K562 (cell line): ENCODE measurements at regions not wholly inside any gene's neighbourhood (a gene's known extent, or its start where the extent isn't known, plus 50 kb on each side); places are given as distances from the start of the nearest gene placed in this dataset.

Experiments used
- ATAC-seq: fragments of 200-7000 bp; cut with Tn5 transposase; 3 replicates; pipeline ENCODE4 v1.9.1; 2020; ENCODE audit warnings: moderate library complexity
- BruUV-seq: library from RNA; stranded (reverse); fragments of 400-500 nt; replicated peaks from 2 replicates; lab custom pipeline; 2021; lab: Mats Ljungman, UMichigan
- CTCF ChIA-PET: fragments of 300-600 bp; formaldehyde crosslinking; extraction: SDS; loops from one replicate; lab custom pipeline; 2021; ENCODE audit warnings: low intra/inter-chr PET ratio; lab: Yijun Ruan, JAX
- POLR2A ChIA-PET: fragments of 300-600, 350-650 bp; sonication (Branson Sonifier 250); formaldehyde crosslinking; extraction: SDS; loops from one replicate; lab custom pipeline; 2021; ENCODE audit warnings: antibody characterized with exemption, inconsistent platforms; lab: Yijun Ruan, JAX
- DNase-seq, 4 experiments: peaks; one replicate each; pipeline versions ENCODE4 v3.0.0 to v3.0.0-alpha.2; 2011 to 2018; ENCODE audit warnings: low spot score in 3 of 4, mixed read lengths in 3 of 4; ENCODE audit errors: extremely low read depth in 1 of 4
- FAIRE-seq: peaks from 2 replicates; lab custom pipeline; 2011; peaks lifted over from hg19 to GRCh38; lab: Jason Lieb, UNC
- H2AFZ ChIP-seq: 2 replicates; pipeline ENCODE4 v1.6.0; 2011; ENCODE audit warnings: low read depth, low read length, control low read depth, inconsistent platforms
- H3K27ac ChIP-seq: fragments of 200-600 bp; 3 replicates; pipeline ENCODE4 v1.8.0; 2011; ENCODE audit warnings: low read depth, mild to moderate bottlenecking, control low read depth, inconsistent platforms, low read length, moderate library complexity, mixed read lengths; ENCODE audit errors: extremely low read depth
- H3K27me3 ChIP-seq, 2 experiments: fragments of 300-600 bp in 1 of 2; 2 replicates in 1 of 2; 3 replicates in 1 of 2; pipeline versions ENCODE4 v1.6.0 to v1.8.0; 2011; ENCODE audit warnings: inconsistent platforms in 2 of 2, low read length in 2 of 2, mild to moderate bottlenecking in 1 of 2, mixed read lengths in 1 of 2, moderate library complexity in 1 of 2; ENCODE audit not compliant: control insufficient read depth in 2 of 2, insufficient read depth in 2 of 2
- H3K36me3 ChIP-seq: fragments of 300-600 bp; 3 replicates; pipeline ENCODE4 v1.8.0; 2011; ENCODE audit warnings: mild to moderate bottlenecking, low read length, inconsistent platforms; ENCODE audit not compliant: control insufficient read depth, insufficient read depth
- H3K4me1 ChIP-seq, 2 experiments: fragments of 200-600 bp in 1 of 2; replicated peaks in 1 of 2; 2 replicates in 1 of 2; 3 replicates in 1 of 2; pipeline versions ENCODE4 v1.5.1 to v1.8.0; 2011; ENCODE audit warnings: inconsistent platforms in 2 of 2, low read length in 2 of 2, mild to moderate bottlenecking in 1 of 2, mixed read lengths in 1 of 2, moderate library complexity in 1 of 2; ENCODE audit not compliant: control insufficient read depth in 2 of 2, insufficient read depth in 2 of 2
- H3K4me2 ChIP-seq: 2 replicates; pipeline ENCODE4 v1.6.1; 2011; ENCODE audit warnings: low read length, control low read depth, inconsistent platforms, mixed read lengths; ENCODE audit not compliant: insufficient read depth
- H3K4me3 ChIP-seq: fragments of 200-600 bp; sonication (generic), shearing (Covaris generic); 2 replicates; pipeline ENCODE4 v1.5.1; 2016; ENCODE audit warnings: control low read depth, inconsistent platforms
- H3K79me2 ChIP-seq: fragments of 200-600 bp; 3 replicates; pipeline ENCODE4 v1.8.0; 2011; ENCODE audit warnings: low read length, inconsistent platforms; ENCODE audit not compliant: control insufficient read depth, insufficient read depth
- H3K9ac ChIP-seq, 2 experiments: 2 replicates each; pipeline versions ENCODE4 v1.6.0 to v1.6.1; 2011; ENCODE audit warnings: low read depth in 2 of 2, low read length in 2 of 2, control low read depth in 1 of 2, inconsistent platforms in 1 of 2, mild to moderate bottlenecking in 1 of 2, mixed read lengths in 1 of 2; ENCODE audit not compliant: insufficient read depth in 1 of 2
- H3K9me1 ChIP-seq: one replicate; pipeline ENCODE4 v1.6.0; 2011; ENCODE audit warnings: inconsistent platforms, mild to moderate bottlenecking, low read length, moderate library complexity; ENCODE audit not compliant: control insufficient read depth, insufficient read depth
- H3K9me3 ChIP-seq: replicated peaks from 2 replicates; pipeline ENCODE4 v1.5.1; 2011; ENCODE audit warnings: low read depth, low read length, inconsistent platforms; ENCODE audit not compliant: control insufficient read depth, insufficient read depth
- H4K20me1 ChIP-seq: replicated peaks from 2 replicates; pipeline ENCODE4 v1.6.1; 2011; ENCODE audit warnings: low read length, inconsistent platforms, mixed read lengths; ENCODE audit not compliant: control insufficient read depth, insufficient read depth
- ARID4B ChIP-seq: sonication (generic); formaldehyde crosslinking; IDR thresholded peaks from 2 replicates; pipeline ENCODE4 v1.8.0; 2022; ENCODE audit warnings: mild to moderate bottlenecking, missing genetic modification reagents
- ATF3 ChIP-seq, 2 experiments: fragments of 450-650 bp in 1 of 2; sonication (generic) in 1 of 2; formaldehyde crosslinking in 1 of 2; IDR thresholded peaks in 1 of 2; conservative IDR thresholded peaks in 1 of 2; 2 replicates each; pipeline versions ENCODE4 v1.6.1 to v1.8.1; 2016 to 2023; ENCODE audit warnings: mild to moderate bottlenecking in 2 of 2, moderate library complexity in 2 of 2, inconsistent platforms in 1 of 2, missing genetic modification reagents in 1 of 2
- CHCHD3 ChIP-seq: fragments of 250-450 bp; sonication (Bioruptor Pico); IDR thresholded peaks from 2 replicates; pipeline ENCODE4 v2.1.2; 2022; ENCODE audit warnings: mild to moderate bottlenecking
- CHD1 ChIP-seq: fragments of 200-600 bp; sonication (generic); IDR thresholded peaks from one replicate; pipeline ENCODE4 v1.6.1; 2012; ENCODE audit warnings: mild to moderate bottlenecking, moderate library complexity, low read length, inconsistent platforms
- HBP1 ChIP-seq: fragments of 450-650 bp; formaldehyde crosslinking; IDR thresholded peaks from 2 replicates; pipeline ENCODE4 v1.4.0; 2022; ENCODE audit warnings: missing genetic modification characterization
- SAFB ChIP-seq: fragments of 200-400 bp; formaldehyde crosslinking; IDR thresholded peaks from 2 replicates; pipeline ENCODE4 v1.6.1; 2017; ENCODE audit warnings: low read depth, low read length, borderline replicate concordance
- UBTF ChIP-seq, 2 experiments: IDR thresholded peaks; 2 replicates each; pipeline ENCODE4 v1.6.1; 2012; ENCODE audit warnings: improper control_type of control experiment in 2 of 2, low read depth in 2 of 2, low read length in 2 of 2, borderline replicate concordance in 1 of 2
- ZBTB12 ChIP-seq: fragments of 250-450 bp; sonication (Bioruptor Pico); IDR thresholded peaks from 2 replicates; pipeline ENCODE4 v1.4.0; 2020
- ZNF384 ChIP-seq: IDR thresholded peaks from 2 replicates; pipeline ENCODE4 v1.6.1; 2012; ENCODE audit warnings: low read depth, low read length, improper control_type of control experiment
- WGBS: fragments of 100-300 bp; shearing (Covaris generic); methylation state at CpG from one replicate; pipeline ENCODE4 v1.1.6; 2016; ENCODE audit warnings: low coverage, mixed read lengths; ENCODE audit not compliant: insufficient coverage; ENCODE audit errors: missing lambda C conversion rate; 5-methylcytosine and 5-hydroxymethylcytosine counted together
- in situ Hi-C: fragments of 300-500 bp; cut with MboI; formaldehyde crosslinking; loops from 4 replicates; pipeline ENCODE4 v1.15.0; 2018; ENCODE audit warnings: inconsistent platforms, mixed read lengths
- intact Hi-C: fragments of 100-400 bp; cut with micrococcal nuclease; formaldehyde crosslinking; loops from 2 replicates; pipeline ENCODE4 v1.14.2; 2022

- TF ChIP-seq ATF3 (IDR thresholded peaks at IDR 0.05), result no peak
- TF ChIP-seq ATF3 (CRISPR knock-in tag; conservative IDR thresholded peaks at IDR 0.05), result no peak
- TF ChIP-seq ZNF384, result no peak
- no peak for TF ChIP-seq CHD1
- TF ChIP-seq HBP1, result no peak
- no peak for TF ChIP-seq ZBTB12 (CRISPR knock-in tag)
These were observed 189.3 kb downstream of the IRF8 start (continued) for GRCh38 chr16:86088287-86088686.

- H3K36me3 ChIP-seq, result no peaks in the 10 kb centered on the region
- POLR2A ChIA-PET, result interaction anchor here (0.6 kb wide), 1 partner anchor 432 kb away, joined by 4 read pairs; no protein-coding TSS in a partner anchor
- H2AFZ ChIP-seq, result no peak overlapping the region
- CTCF ChIA-PET, result interaction anchor here (0.7 kb wide), 1 partner anchor 270 kb away, joined by 3 read pairs; no protein-coding TSS in a partner anchor
- H3K4me3 ChIP-seq, result no peak overlapping the region
- ATAC-seq (no peak), DNase-seq (no peak), FAIRE-seq (no peak)
- no peaks in the 10 kb centered on the region for H3K9me1 ChIP-seq
- no peak overlapping the region for H3K4me2 ChIP-seq
- H3K9me3 ChIP-seq, result no peaks in the 10 kb centered on the region
- no peaks in the 10 kb centered on the region for H3K4me1 ChIP-seq
- no peaks in the 10 kb centered on the region; the same call in 1 of the 2 replicates for H4K20me1 ChIP-seq
- 0% methylated on average over 9 of the region's 9 CpGs for WGBS
- no peak overlapping the region for H3K9ac ChIP-seq
- no TSS peak for BruUV-seq
- in situ Hi-C loops (no loop called here), intact Hi-C loops (no loop called here)
- no peaks in the 10 kb centered on the region for H3K79me2 ChIP-seq
- peaks cover 9 to 48% of the 10 kb centered on the region in 2 experiments; a peak in 3 of 5 replicates for H3K27me3 ChIP-seq
- no peak overlapping the region for H3K27ac ChIP-seq
- TF ChIP-seq SAFB, result no peak
- no peak for TF ChIP-seq UBTF (IDR thresholded peaks at IDR 0.05; ENCODE audit: borderline replicate concordance in 1 of 2, low read depth in 2 of 2, low read length in 2 of 2)
- TF ChIP-seq ARID4B (CRISPR knock-in tag), result no peak
- TF ChIP-seq CHCHD3 (CRISPR knock-in tag), result no peak
These were observed 189.9 kb downstream of the IRF8 start for GRCh38 chr16:86088816-86089215.
